ENCODE measurements at regions not wholly inside any gene's neighbourhood (a gene's known extent, or its start where the extent isn't known, plus 50 kb on each side); places are given as distances from the start of the nearest gene placed in this dataset.

DNA sequence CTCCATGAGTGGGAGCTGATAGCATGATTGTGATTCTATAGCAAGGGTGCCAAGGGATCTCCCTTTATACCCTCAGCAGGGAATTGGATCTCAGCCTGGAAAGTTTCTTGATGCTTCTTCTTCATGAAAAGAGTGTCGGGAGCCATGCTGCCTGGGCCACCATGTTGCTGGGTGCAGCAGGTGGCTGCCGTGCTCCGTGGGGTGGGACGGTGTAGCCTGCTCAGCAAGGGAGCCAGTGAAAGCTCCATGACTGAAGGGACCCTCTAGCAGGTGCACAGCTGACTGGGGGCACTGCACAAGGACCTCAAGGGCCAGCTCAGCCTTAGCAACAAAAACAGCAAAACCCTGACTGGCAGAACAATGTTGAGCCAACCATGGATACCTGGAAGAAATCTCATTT, 368.9 kb upstream of the HS6ST1 start:
- TF ChIP-seq, protein P1, sequence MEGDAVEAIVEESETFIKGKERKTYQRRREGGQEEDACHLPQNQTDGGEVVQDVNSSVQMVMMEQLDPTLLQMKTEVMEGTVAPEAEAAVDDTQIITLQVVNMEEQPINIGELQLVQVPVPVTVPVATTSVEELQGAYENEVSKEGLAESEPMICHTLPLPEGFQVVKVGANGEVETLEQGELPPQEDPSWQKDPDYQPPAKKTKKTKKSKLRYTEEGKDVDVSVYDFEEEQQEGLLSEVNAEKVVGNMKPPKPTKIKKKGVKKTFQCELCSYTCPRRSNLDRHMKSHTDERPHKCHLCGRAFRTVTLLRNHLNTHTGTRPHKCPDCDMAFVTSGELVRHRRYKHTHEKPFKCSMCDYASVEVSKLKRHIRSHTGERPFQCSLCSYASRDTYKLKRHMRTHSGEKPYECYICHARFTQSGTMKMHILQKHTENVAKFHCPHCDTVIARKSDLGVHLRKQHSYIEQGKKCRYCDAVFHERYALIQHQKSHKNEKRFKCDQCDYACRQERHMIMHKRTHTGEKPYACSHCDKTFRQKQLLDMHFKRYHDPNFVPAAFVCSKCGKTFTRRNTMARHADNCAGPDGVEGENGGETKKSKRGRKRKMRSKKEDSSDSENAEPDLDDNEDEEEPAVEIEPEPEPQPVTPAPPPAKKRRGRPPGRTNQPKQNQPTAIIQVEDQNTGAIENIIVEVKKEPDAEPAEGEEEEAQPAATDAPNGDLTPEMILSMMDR (IDR thresholded peaks at IDR 0.05) = no peak
- no peak for TF ChIP-seq POLR2A (IDR thresholded peaks at IDR 0.05)

All from lower leg skin (tissue), 3 donors.